Ovary (tissue), 3 donors: ENCODE measurements at regions not wholly inside any gene's neighbourhood (a gene's known extent, or its start where the extent isn't known, plus 50 kb on each side); places are given as distances from the start of the nearest gene placed in this dataset.

Experiments used
- EP300 ChIP-seq: sonication (generic); formaldehyde crosslinking; IDR thresholded peaks from one replicate; pipeline ENCODE4 v1.6.1; 2017; ENCODE audit warnings: antibody characterized with exemption
- POLR2A ChIP-seq: fragments of 450-650 bp; IDR thresholded peaks from one replicate; pipeline ENCODE4 v1.6.1; 2017; ENCODE audit warnings: antibody characterized with exemption, mild to moderate bottlenecking, moderate library complexity
- TF ChIP-seq, protein P1 (sequence below), 3 donors: fragments of 450-650 bp in 2 of 3; fragments of 200-600 bp in 1 of 3; IDR thresholded peaks; one replicate each; pipeline versions ENCODE4 v1.5.1 to v1.8.0; 2016 to 2022; ENCODE audit warnings: antibody characterized with exemption in 3 of 3, mild to moderate bottlenecking in 1 of 3
- donor health status: DM: no; HTN: no; CAD: no.

DNA sequence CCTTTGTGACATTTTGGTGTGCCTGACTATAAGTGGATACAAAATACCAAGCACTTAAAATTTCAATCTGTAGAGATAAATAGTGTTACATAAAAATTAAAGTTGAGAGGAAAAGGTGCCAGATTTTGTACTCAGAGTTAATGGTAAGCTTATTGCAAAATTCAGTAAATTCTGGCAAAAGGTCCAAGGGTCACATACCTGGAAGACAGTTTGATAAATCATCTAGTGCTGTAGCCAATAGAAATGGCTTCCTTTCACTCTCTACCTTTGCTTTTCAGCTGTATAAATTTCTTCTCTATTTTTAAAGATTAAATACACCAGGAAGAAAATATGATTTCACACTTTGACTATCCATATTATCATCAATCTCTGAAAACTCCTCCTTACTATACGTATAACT, 690.2 kb upstream of the NRSN1 start:
- TF ChIP-seq POLR2A (no peak), EP300 (no peak)
- TF ChIP-seq, protein P1, sequence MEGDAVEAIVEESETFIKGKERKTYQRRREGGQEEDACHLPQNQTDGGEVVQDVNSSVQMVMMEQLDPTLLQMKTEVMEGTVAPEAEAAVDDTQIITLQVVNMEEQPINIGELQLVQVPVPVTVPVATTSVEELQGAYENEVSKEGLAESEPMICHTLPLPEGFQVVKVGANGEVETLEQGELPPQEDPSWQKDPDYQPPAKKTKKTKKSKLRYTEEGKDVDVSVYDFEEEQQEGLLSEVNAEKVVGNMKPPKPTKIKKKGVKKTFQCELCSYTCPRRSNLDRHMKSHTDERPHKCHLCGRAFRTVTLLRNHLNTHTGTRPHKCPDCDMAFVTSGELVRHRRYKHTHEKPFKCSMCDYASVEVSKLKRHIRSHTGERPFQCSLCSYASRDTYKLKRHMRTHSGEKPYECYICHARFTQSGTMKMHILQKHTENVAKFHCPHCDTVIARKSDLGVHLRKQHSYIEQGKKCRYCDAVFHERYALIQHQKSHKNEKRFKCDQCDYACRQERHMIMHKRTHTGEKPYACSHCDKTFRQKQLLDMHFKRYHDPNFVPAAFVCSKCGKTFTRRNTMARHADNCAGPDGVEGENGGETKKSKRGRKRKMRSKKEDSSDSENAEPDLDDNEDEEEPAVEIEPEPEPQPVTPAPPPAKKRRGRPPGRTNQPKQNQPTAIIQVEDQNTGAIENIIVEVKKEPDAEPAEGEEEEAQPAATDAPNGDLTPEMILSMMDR (IDR thresholded peaks at IDR 0.05): no peak
